GM23248 (cell line): ENCODE measurements at regions not wholly inside any gene's neighbourhood (a gene's known extent, or its start where the extent isn't known, plus 50 kb on each side); places are given as distances from the start of the nearest gene placed in this dataset.

Source experiments
- DNase-seq: peaks from one replicate; pipeline ENCODE4 v3.0.0-alpha.2; 2015
- H2AFZ ChIP-seq: fragments of 200-600 bp; sonication (generic); 2 replicates; pipeline ENCODE4 v1.6.1; 2016; ENCODE audit warnings: antibody characterized with exemption
- H3F3A ChIP-seq: fragments of 200-600 bp; sonication (generic); 2 replicates; pipeline ENCODE4 v1.6.1; 2016; ENCODE audit warnings: mild to moderate bottlenecking, antibody characterized with exemption, mixed run types; ENCODE audit not compliant: insufficient read depth
- H3K27ac ChIP-seq: fragments of 200-600 bp; sonication (generic); 2 replicates; pipeline ENCODE4 v1.5.1; 2016; ENCODE audit warnings: mild to moderate bottlenecking
- H3K27me3 ChIP-seq: fragments of 200-600 bp; sonication (generic); replicated peaks from 2 replicates; pipeline ENCODE4 v1.6.1; 2016; ENCODE audit warnings: mild to moderate bottlenecking; ENCODE audit not compliant: insufficient read depth
- H3K36me3 ChIP-seq: fragments of 200-600 bp; sonication (generic); 2 replicates; pipeline ENCODE4 v1.6.1; 2016; ENCODE audit warnings: low read depth, mild to moderate bottlenecking
- H3K4me1 ChIP-seq: fragments of 200-600 bp; sonication (generic); 2 replicates; pipeline ENCODE4 v1.6.1; 2016; ENCODE audit warnings: mild to moderate bottlenecking; ENCODE audit not compliant: insufficient read depth
- H3K4me2 ChIP-seq: fragments of 200-600 bp; sonication (generic); one replicate; pipeline ENCODE4 v1.6.1; 2016; ENCODE audit warnings: mild to moderate bottlenecking; ENCODE audit not compliant: unreplicated experiment
- H3K4me3 ChIP-seq: fragments of 200-600 bp; sonication (generic); 2 replicates; pipeline ENCODE4 v1.5.1; 2016; ENCODE audit warnings: mild to moderate bottlenecking
- H3K79me2 ChIP-seq: fragments of 200-600 bp; sonication (generic); 2 replicates; pipeline ENCODE4 v1.6.1; 2016; ENCODE audit warnings: mild to moderate bottlenecking; ENCODE audit not compliant: insufficient read depth
- H3K9ac ChIP-seq: fragments of 200-600 bp; sonication (generic); 2 replicates; pipeline ENCODE4 v1.6.1; 2016; ENCODE audit warnings: mild to moderate bottlenecking
- H3K9me2 ChIP-seq: fragments of 200-600 bp; sonication (generic); 2 replicates; pipeline ENCODE4 v1.6.1; 2016; ENCODE audit warnings: mixed run types, mild to moderate bottlenecking, moderate library complexity; ENCODE audit not compliant: insufficient read depth
- H3K9me3 ChIP-seq: fragments of 200-600 bp; sonication (generic); one replicate; pipeline ENCODE4 v1.6.1; 2017; ENCODE audit warnings: low read depth
- H4K20me1 ChIP-seq: fragments of 200-600 bp; sonication (generic); 2 replicates; pipeline ENCODE4 v1.6.0; 2016; ENCODE audit not compliant: insufficient read depth
- EZH2 ChIP-seq: fragments of 200-600 bp; sonication (generic); IDR thresholded peaks from 2 replicates; pipeline ENCODE4 v1.6.1; 2018; ENCODE audit warnings: antibody characterized with exemption, mild to moderate bottlenecking; ENCODE audit not compliant: insufficient read depth, poor library complexity, severe bottlenecking
- EZH2phosphoT487 ChIP-seq: fragments of 200-600 bp; sonication (generic); IDR thresholded peaks from 2 replicates; pipeline ENCODE4 v1.6.1; 2018; ENCODE audit warnings: antibody characterized with exemption, moderate library complexity, mild to moderate bottlenecking, low read depth; ENCODE audit not compliant: insufficient read depth
- WGBS, 2 experiments: methylation state at CpG; one replicate each; pipeline ENCODE4 v1.1.6; 2015 to 2017; ENCODE audit warnings: low lambda C conversion rate in 2 of 2, low coverage in 1 of 2; ENCODE audit errors: missing lambda C conversion rate in 2 of 2; 5-methylcytosine and 5-hydroxymethylcytosine counted together
- in situ Hi-C: fragments of 300-500 bp; cut with MboI; formaldehyde crosslinking; loops from 2 replicates; pipeline ENCODE4 v1.15.0; 2020

DNA sequence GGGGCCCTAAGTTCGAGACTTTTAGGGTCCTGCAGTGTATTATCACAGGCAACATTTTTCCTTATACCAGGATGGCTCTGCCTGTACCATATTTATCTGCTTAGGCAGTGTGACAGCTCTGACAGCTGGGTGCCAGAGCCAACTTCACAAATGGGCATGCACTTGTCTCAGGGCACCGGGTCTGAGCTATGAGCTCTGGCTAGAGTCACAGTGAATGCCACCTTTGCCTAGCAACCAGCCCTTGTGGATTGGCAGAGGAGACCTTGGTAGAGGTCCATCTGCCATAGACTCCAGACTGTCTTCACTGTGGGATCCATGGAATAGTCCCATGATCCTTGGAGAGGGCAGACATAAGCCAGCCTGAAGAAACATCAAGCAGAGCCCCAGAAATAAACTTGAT, 746.6 kb upstream of the TSPY4 start:
- H3K4me1 ChIP-seq: no peaks in the 10 kb centered on the region
- H3K9me2 ChIP-seq: no peaks in the 10 kb centered on the region
- DNase-seq: no peak
- H3K27me3 ChIP-seq: no peaks in the 10 kb centered on the region
- H3K36me3 ChIP-seq: no peaks in the 10 kb centered on the region
- H3K4me2 ChIP-seq: no peak overlapping the region
- H3K9ac ChIP-seq: no peak overlapping the region
- no peak overlapping the region for H2AFZ ChIP-seq
- no peaks in the 10 kb centered on the region for H4K20me1 ChIP-seq
- WGBS, 2 experiments: 25 to 27% methylated on average over 2 of the region's 2 CpGs
- no peak overlapping the region for H3K4me3 ChIP-seq
- no peaks in the 10 kb centered on the region for H3K79me2 ChIP-seq
- TF ChIP-seq EZH2phosphoT487 (no peak), EZH2 (no peak)
- no peaks in the 10 kb centered on the region for H3F3A ChIP-seq
- in situ Hi-C loops: no loop called here
- no peak overlapping the region for H3K27ac ChIP-seq
- no peaks in the 10 kb centered on the region for H3K9me3 ChIP-seq

- Histone ChIP-seq H3K9me2 (no peaks in the 10 kb centered on the region), H3K36me3 (no peaks in the 10 kb centered on the region), H3K4me2 (no peak overlapping the region), H3K4me3 (no peak overlapping the region), H3K4me1 (no peaks in the 10 kb centered on the region), H3K27ac (no peak overlapping the region), H3K9me3 (no peaks in the 10 kb centered on the region), H2AFZ (no peak overlapping the region), H4K20me1 (no peaks in the 10 kb centered on the region), H3K9ac (no peak overlapping the region), H3K79me2 (no peaks in the 10 kb centered on the region), H3F3A (no peaks in the 10 kb centered on the region), H3K27me3 (no peaks in the 10 kb centered on the region)
- DNase-seq: no peak
- WGBS, 2 experiments: 0% methylated on average over 3 of the region's 3 CpGs
- TF ChIP-seq EZH2phosphoT487: no peak
- TF ChIP-seq EZH2: no peak
- in situ Hi-C loops: no loop called here
Measured at GRCh38 chrY:8591821-8592516, 745.3 kb upstream of the TSPY4 start.

DNA sequence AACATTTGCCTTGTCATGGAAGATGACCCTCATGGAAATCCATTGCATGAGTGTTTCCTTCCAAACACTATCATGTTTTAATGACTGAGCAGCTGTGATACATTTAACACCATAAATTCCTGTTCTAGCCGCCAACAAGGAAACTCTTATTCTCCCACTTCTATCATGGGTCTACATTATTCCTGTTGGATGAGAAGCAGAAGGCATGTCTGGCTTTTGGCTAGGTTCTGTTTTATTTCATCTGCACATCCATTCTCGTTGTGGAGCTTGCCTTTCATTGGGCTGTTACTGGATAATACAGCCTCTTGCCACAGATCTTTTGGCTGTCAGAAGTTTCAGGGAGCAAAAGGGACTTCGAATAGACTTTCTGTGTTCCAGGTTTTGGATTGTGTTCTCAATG, 742.6 kb upstream of the TSPY4 start:
- no peaks in the 10 kb centered on the region for H3K79me2 ChIP-seq
- in situ Hi-C loops: no loop called here
- WGBS, 2 experiments: 0% methylated on average over 3 of the region's 3 CpGs

GRCh38 chrY:8599141-8599540, 738.1 kb upstream of the TSPY4 start:
- H3K79me2 ChIP-seq: no peaks in the 10 kb centered on the region
- no peaks in the 10 kb centered on the region for H3K9me2 ChIP-seq
- no peak for TF ChIP-seq EZH2phosphoT487
- no peak for TF ChIP-seq EZH2
- no peaks in the 10 kb centered on the region for H3K36me3 ChIP-seq
- WGBS, 2 experiments: 24% methylated on average over 4 of the region's 4 CpGs
- H3K9me3 ChIP-seq: no peaks in the 10 kb centered on the region
- H2AFZ ChIP-seq: no peak overlapping the region
- H4K20me1 ChIP-seq: no peaks in the 10 kb centered on the region
- H3K4me1 ChIP-seq: no peaks in the 10 kb centered on the region
- no peak for DNase-seq
- H3K27ac ChIP-seq: no peak overlapping the region
- H3K27me3 ChIP-seq: no peaks in the 10 kb centered on the region
- in situ Hi-C loops: no loop called here
- no peak overlapping the region for H3K9ac ChIP-seq
- no peaks in the 10 kb centered on the region for H3F3A ChIP-seq
- H3K4me2 ChIP-seq: no peak overlapping the region
- H3K4me3 ChIP-seq: no peak overlapping the region

More for the DNA sequence above, 742.6 kb upstream of the TSPY4 start:
- no peak overlapping the region for H3K4me3 ChIP-seq
- no peaks in the 10 kb centered on the region for H3K4me1 ChIP-seq
- H3K27ac ChIP-seq: no peak overlapping the region
- H3K36me3 ChIP-seq: no peaks in the 10 kb centered on the region
- TF ChIP-seq EZH2: no peak
- TF ChIP-seq EZH2phosphoT487: no peak
- no peak overlapping the region for H3K9ac ChIP-seq
- no peak overlapping the region for H3K4me2 ChIP-seq
- no peaks in the 10 kb centered on the region for H4K20me1 ChIP-seq
- H2AFZ ChIP-seq: no peak overlapping the region
- no peaks in the 10 kb centered on the region for H3K9me3 ChIP-seq
- H3K9me2 ChIP-seq: no peaks in the 10 kb centered on the region
- H3F3A ChIP-seq: no peaks in the 10 kb centered on the region
- no peaks in the 10 kb centered on the region for H3K27me3 ChIP-seq
- no peak for DNase-seq
